Vagina (tissue), 2 donors: ENCODE measurements at regions not wholly inside any gene's neighbourhood (a gene's known extent, or its start where the extent isn't known, plus 50 kb on each side); places are given as distances from the start of the nearest gene placed in this dataset.

Experiments used
- DNase-seq, 2 donors: peaks; one replicate each; pipeline ENCODE4 v3.0.0-alpha.2; 2017; ENCODE audit errors: extremely low spot score in 2 of 2
- H3K27ac ChIP-seq: fragments of 200-600 bp; sonication (generic); one replicate; pipeline ENCODE4 v1.5.1; 2019
- H3K27me3 ChIP-seq: fragments of 200-600 bp; sonication (generic); one replicate; pipeline ENCODE4 v1.5.1; 2019
- H3K36me3 ChIP-seq, 2 donors: fragments of 200-600 bp; sonication (generic); one replicate each; pipeline ENCODE4 v1.5.1; 2017 to 2019
- H3K4me1 ChIP-seq: fragments of 200-600 bp; sonication (generic); one replicate; pipeline ENCODE4 v1.5.1; 2019
- H3K4me3 ChIP-seq, 2 donors: fragments of 200-600 bp; sonication (generic); 1 replicate in 1 of 2; 2 replicates in 1 of 2; pipeline ENCODE4 v1.5.1; 2016 to 2019
- H3K9me3 ChIP-seq: fragments of 200-600 bp; sonication (generic); one replicate; pipeline ENCODE4 v1.5.1; 2019
- POLR2A ChIP-seq, 2 donors: fragments of 450-650 bp; IDR thresholded peaks; one replicate each; pipeline ENCODE4 v1.6.1; 2017; ENCODE audit warnings: antibody characterized with exemption in 2 of 2, mild to moderate bottlenecking in 2 of 2, moderate library complexity in 2 of 2
- POLR2AphosphoS5 ChIP-seq, 2 donors: sonication (generic); formaldehyde crosslinking; IDR thresholded peaks; one replicate each; pipeline ENCODE4 v1.9.0; 2017; ENCODE audit warnings: antibody characterized with exemption in 2 of 2, mild to moderate bottlenecking in 2 of 2, low read depth in 1 of 2; ENCODE audit not compliant: insufficient read depth in 1 of 2
- intact Hi-C: fragments of 100-400 bp; cut with DNase I; formaldehyde crosslinking; loops from one replicate; pipeline ENCODE4 v1.15.1; 2023
- TF ChIP-seq, protein P1 (sequence below), 3 experiments: fragments of 450-650 bp in 2 of 3; fragments of 200-600 bp in 1 of 3; sonication (generic) in 1 of 3; IDR thresholded peaks; one replicate each; pipeline ENCODE4 v1.5.1; 2017 to 2019; ENCODE audit warnings: antibody characterized with exemption in 3 of 3, mild to moderate bottlenecking in 2 of 3, moderate library complexity in 2 of 3

- TF ChIP-seq POLR2A (IDR thresholded peaks at IDR 0.05) (no peak), POLR2AphosphoS5 (IDR thresholded peaks at IDR 0.05; ENCODE audit: insufficient read depth in 1 of 2, low read depth in 1 of 2) (no peak)
- TF ChIP-seq, protein P1, sequence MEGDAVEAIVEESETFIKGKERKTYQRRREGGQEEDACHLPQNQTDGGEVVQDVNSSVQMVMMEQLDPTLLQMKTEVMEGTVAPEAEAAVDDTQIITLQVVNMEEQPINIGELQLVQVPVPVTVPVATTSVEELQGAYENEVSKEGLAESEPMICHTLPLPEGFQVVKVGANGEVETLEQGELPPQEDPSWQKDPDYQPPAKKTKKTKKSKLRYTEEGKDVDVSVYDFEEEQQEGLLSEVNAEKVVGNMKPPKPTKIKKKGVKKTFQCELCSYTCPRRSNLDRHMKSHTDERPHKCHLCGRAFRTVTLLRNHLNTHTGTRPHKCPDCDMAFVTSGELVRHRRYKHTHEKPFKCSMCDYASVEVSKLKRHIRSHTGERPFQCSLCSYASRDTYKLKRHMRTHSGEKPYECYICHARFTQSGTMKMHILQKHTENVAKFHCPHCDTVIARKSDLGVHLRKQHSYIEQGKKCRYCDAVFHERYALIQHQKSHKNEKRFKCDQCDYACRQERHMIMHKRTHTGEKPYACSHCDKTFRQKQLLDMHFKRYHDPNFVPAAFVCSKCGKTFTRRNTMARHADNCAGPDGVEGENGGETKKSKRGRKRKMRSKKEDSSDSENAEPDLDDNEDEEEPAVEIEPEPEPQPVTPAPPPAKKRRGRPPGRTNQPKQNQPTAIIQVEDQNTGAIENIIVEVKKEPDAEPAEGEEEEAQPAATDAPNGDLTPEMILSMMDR (IDR thresholded peaks at IDR 0.05): no peak
- H3K4me3 ChIP-seq: no peak overlapping the region
- intact Hi-C loops: no loop called here
- H3K4me1 ChIP-seq: no peaks in the 10 kb centered on the region
- H3K36me3 ChIP-seq: no peaks in the 10 kb centered on the region
- no peaks in the 10 kb centered on the region for H3K9me3 ChIP-seq
- H3K27me3 ChIP-seq: no peaks in the 10 kb centered on the region
- no peak for DNase-seq
- H3K27ac ChIP-seq: no peak overlapping the region
Measured at GRCh38 chr5:104650313-104651055, 1087.9 kb upstream of the NUDT12 start.

- Histone ChIP-seq H3K36me3 (no peaks in the 10 kb centered on the region), H3K27ac (no peak overlapping the region), H3K4me1 (no peaks in the 10 kb centered on the region), H3K9me3 (no peaks in the 10 kb centered on the region), H3K27me3 (no peaks in the 10 kb centered on the region), H3K4me3 (no peak overlapping the region)
- TF ChIP-seq POLR2A (IDR thresholded peaks at IDR 0.05) (no peak), POLR2AphosphoS5 (IDR thresholded peaks at IDR 0.05; ENCODE audit: insufficient read depth in 1 of 2, low read depth in 1 of 2) (no peak)
- TF ChIP-seq, protein P1 (IDR thresholded peaks at IDR 0.05): no peak
- intact Hi-C loops: no loop called here
- no peak for DNase-seq
Measured at GRCh38 chr5:104646416-104646815, 1083.8 kb upstream of the NUDT12 start.

DNA sequence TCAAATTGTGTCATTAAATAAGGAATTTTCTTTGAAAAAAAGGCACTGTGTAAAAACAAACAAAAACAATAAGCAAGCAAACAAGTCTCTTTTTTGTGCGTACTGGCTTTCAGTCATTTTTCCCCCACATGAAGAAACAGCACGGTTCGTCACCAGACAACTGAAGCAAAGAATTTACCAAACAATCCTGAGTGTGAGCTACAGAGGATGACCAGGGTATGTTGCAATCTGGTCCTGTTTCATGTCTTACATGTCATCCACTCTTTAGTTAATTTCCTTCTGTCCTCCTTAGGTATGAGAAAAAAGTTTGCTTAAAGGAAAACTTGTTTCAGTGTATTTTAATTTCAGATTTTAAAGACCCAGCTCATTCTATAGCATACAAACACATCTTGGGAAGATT, 1080.7 kb upstream of the NUDT12 start:
- no peak for DNase-seq
- TF ChIP-seq POLR2A (IDR thresholded peaks at IDR 0.05) (no peak), POLR2AphosphoS5 (IDR thresholded peaks at IDR 0.05; ENCODE audit: insufficient read depth in 1 of 2, low read depth in 1 of 2) (no peak)
- TF ChIP-seq, protein P1 (IDR thresholded peaks at IDR 0.05): no peak
- Histone ChIP-seq H3K36me3 (no peaks in the 10 kb centered on the region), H3K27me3 (no peaks in the 10 kb centered on the region), H3K27ac (no peak overlapping the region), H3K4me1 (no peaks in the 10 kb centered on the region), H3K4me3 (no peak overlapping the region), H3K9me3 (no peaks in the 10 kb centered on the region)
- intact Hi-C loops: no loop called here

GRCh38 chr5:104635227-104635626, 1072.6 kb upstream of the NUDT12 start:
- Histone ChIP-seq H3K9me3 (no peaks in the 10 kb centered on the region), H3K27me3 (no peaks in the 10 kb centered on the region), H3K36me3 (no peaks in the 10 kb centered on the region), H3K27ac (no peak overlapping the region), H3K4me3 (no peak overlapping the region), H3K4me1 (no peaks in the 10 kb centered on the region)
- no peak for DNase-seq
- intact Hi-C loops: no loop called here
- TF ChIP-seq POLR2A (IDR thresholded peaks at IDR 0.05) (no peak), POLR2AphosphoS5 (IDR thresholded peaks at IDR 0.05; ENCODE audit: insufficient read depth in 1 of 2, low read depth in 1 of 2) (no peak)
- TF ChIP-seq, protein P1 (IDR thresholded peaks at IDR 0.05): no peak

DNA sequence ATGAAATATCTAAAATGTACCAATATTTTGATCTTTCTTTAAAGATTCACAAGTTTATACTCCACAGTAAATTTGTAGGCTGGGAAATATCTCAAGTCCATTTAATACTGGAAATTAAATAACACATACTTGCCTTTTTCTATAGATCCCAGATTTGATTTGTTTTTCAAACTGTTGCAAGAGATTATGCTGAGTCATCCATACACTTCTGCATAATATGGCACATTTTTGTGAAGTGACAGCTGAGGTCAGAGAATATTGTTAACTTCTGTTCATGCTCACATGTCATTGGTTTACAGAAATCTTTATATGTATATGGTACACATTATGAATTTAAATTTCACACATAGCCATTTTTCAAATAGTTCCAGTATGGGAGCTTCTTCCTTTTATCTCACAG, 1066.3 kb upstream of the NUDT12 start:
- intact Hi-C loops: no loop called here
- no peak for TF ChIP-seq POLR2A (IDR thresholded peaks at IDR 0.05)
- TF ChIP-seq, protein P1 (IDR thresholded peaks at IDR 0.05): no peak
- no peak for TF ChIP-seq POLR2AphosphoS5 (IDR thresholded peaks at IDR 0.05; ENCODE audit: insufficient read depth in 1 of 2, low read depth in 1 of 2)
- Histone ChIP-seq H3K4me3 (no peak overlapping the region), H3K27ac (no peak overlapping the region), H3K36me3 (no peaks in the 10 kb centered on the region), H3K4me1 (no peaks in the 10 kb centered on the region), H3K27me3 (no peaks in the 10 kb centered on the region), H3K9me3 (no peaks in the 10 kb centered on the region)
- DNase-seq: no peak
